HCT116 (cell line): ENCODE measurements at regions not wholly inside any gene's neighbourhood (a gene's known extent, or its start where the extent isn't known, plus 50 kb on each side); places are given as distances from the start of the nearest gene placed in this dataset.

Experiments used
- ATAC-seq: fragments of 200-7000 bp; cut with Tn5 transposase; 2 replicates; pipeline ENCODE4 v1.9.1; 2020; ENCODE audit warnings: mild to moderate bottlenecking, moderate library complexity
- BruUV-seq: library from RNA; stranded (reverse); fragments of 400-500 nt; replicated peaks from 2 replicates; lab custom pipeline; 2021; lab: Mats Ljungman, UMichigan
- CTCF ChIA-PET: fragments of 300-600 bp; sonication (Branson Sonifier 250); formaldehyde crosslinking; loops from one replicate; lab custom pipeline; 2021; ENCODE audit warnings: antibody characterized with exemption; lab: Charles Lee
- POLR2A ChIA-PET: fragments of 300-600, 350-600 bp; sonication (Branson Sonifier 250); formaldehyde crosslinking; loops from one replicate; lab custom pipeline; 2021; ENCODE audit warnings: antibody characterized with exemption; lab: Charles Lee
- RAD21 ChIA-PET, 2 experiments: fragments of 300-600 bp; sonication (Branson Sonifier 250); formaldehyde crosslinking; loops; one replicate each; lab custom pipeline; 2023; ENCODE audit warnings: low total read pairs in 2 of 2; ENCODE audit not compliant: uncharacterized antibody in 2 of 2, unreplicated experiment in 2 of 2, low non-redundant PET in 1 of 2; lab: Charles Lee
- DNase-seq: peaks from one replicate; pipeline ENCODE4 v3.0.0-alpha.2; 2010; ENCODE audit warnings: low read depth, low spot score
- H2AFZ ChIP-seq: fragments of 200-600 bp; shearing (Covaris generic), sonication (generic); 2 replicates; pipeline ENCODE4 v1.6.1; 2017; ENCODE audit warnings: low read depth, mixed run types, mixed read lengths, antibody characterized with exemption, low read length; ENCODE audit not compliant: poor library complexity, severe bottlenecking
- H3K27ac ChIP-seq: 2 replicates; pipeline ENCODE4 v1.5.1; 2012; ENCODE audit warnings: low read depth, low read length
- H3K27me3 ChIP-seq: fragments of 200-600 bp; sonication (generic); 2 replicates; pipeline ENCODE4 v1.6.1; 2016; ENCODE audit warnings: mixed run types, low read length, mixed read lengths; ENCODE audit not compliant: insufficient read depth
- H3K36me3 ChIP-seq, 2 experiments: fragments of 200-500 bp in 1 of 2; fragments of 200-600 bp in 1 of 2; sonication (Bioruptor generic) in 1 of 2; sonication (generic) in 1 of 2; 2 replicates each; pipeline versions ENCODE4 v1.5.1 to v1.6.1; 2014 to 2016; ENCODE audit warnings: low read length in 2 of 2, inconsistent platforms in 1 of 2, mixed read lengths in 1 of 2, mixed run types in 1 of 2; ENCODE audit not compliant: insufficient read depth in 2 of 2, control insufficient read depth in 1 of 2
- H3K4me1 ChIP-seq, 2 experiments: fragments of 200-600 bp in 1 of 2; sonication (generic) in 1 of 2; 2 replicates each; pipeline versions ENCODE4 v1.5.1 to v1.6.1; 2012 to 2017; ENCODE audit warnings: low read length in 2 of 2, inconsistent platforms in 1 of 2, mild to moderate bottlenecking in 1 of 2, mixed read lengths in 1 of 2, mixed run types in 1 of 2, moderate library complexity in 1 of 2; ENCODE audit not compliant: insufficient read depth in 2 of 2, control insufficient read depth in 1 of 2
- H3K4me2 ChIP-seq: fragments of 200-600 bp; sonication (generic); 2 replicates; pipeline ENCODE4 v1.6.1; 2017; ENCODE audit warnings: mixed run types, low read length, mixed read lengths
- H3K4me3 ChIP-seq, 2 experiments: fragments of 200-600 bp in 1 of 2; sonication (generic) in 1 of 2; replicated peaks in 1 of 2; 2 replicates each; pipeline ENCODE4 v1.5.1; 2011 to 2016; ENCODE audit warnings: low read length in 2 of 2, control low read depth in 1 of 2, low read depth in 1 of 2, mild to moderate bottlenecking in 1 of 2, mixed read lengths in 1 of 2, mixed run types in 1 of 2
- H3K79me2 ChIP-seq: fragments of 200-600 bp; sonication (generic); 2 replicates; pipeline ENCODE4 v1.6.1; 2017; ENCODE audit warnings: mild to moderate bottlenecking, mixed run types, low read length, moderate library complexity, mixed read lengths; ENCODE audit not compliant: insufficient read depth
- H3K9ac ChIP-seq: fragments of 200-600 bp; sonication (generic); 2 replicates; pipeline ENCODE4 v1.6.1; 2016; ENCODE audit warnings: low read length, mixed read lengths
- H3K9me2 ChIP-seq: fragments of 200-600 bp; sonication (generic), shearing (Covaris generic); 2 replicates; pipeline ENCODE4 v1.6.1; 2017; ENCODE audit warnings: mixed run types, mild to moderate bottlenecking, moderate library complexity; ENCODE audit not compliant: insufficient read depth
- H3K9me3 ChIP-seq, 2 experiments: fragments of 200-500 bp in 1 of 2; fragments of 200-600 bp in 1 of 2; sonication (Bioruptor generic) in 1 of 2; sonication (generic) in 1 of 2; 2 replicates each; pipeline ENCODE4 v1.6.1; 2014 to 2017; ENCODE audit warnings: low read length in 2 of 2, mixed read lengths in 2 of 2, inconsistent platforms in 1 of 2, low read depth in 1 of 2, mild to moderate bottlenecking in 1 of 2, mixed run types in 1 of 2, moderate library complexity in 1 of 2; ENCODE audit not compliant: control insufficient read depth in 1 of 2, insufficient read depth in 1 of 2
- H4K20me1 ChIP-seq: fragments of 200-600 bp; sonication (generic), shearing (Covaris generic); 2 replicates; pipeline ENCODE4 v1.6.1; 2017; ENCODE audit warnings: mixed run types, mild to moderate bottlenecking, moderate library complexity; ENCODE audit not compliant: insufficient read depth
- CBX3 ChIP-seq: IDR thresholded peaks from 2 replicates; pipeline ENCODE4 v1.6.1; 2012; ENCODE audit warnings: low read depth
- CEBPB ChIP-seq: IDR thresholded peaks from 2 replicates; pipeline ENCODE4 v1.6.1; 2012; ENCODE audit warnings: low read depth
- EGR1 ChIP-seq: IDR thresholded peaks from 2 replicates; pipeline ENCODE4 v1.6.1; 2012; ENCODE audit warnings: low read depth
- EZH2 ChIP-seq: fragments of 200-600 bp; sonication (generic); IDR thresholded peaks from 2 replicates; pipeline ENCODE4 v1.6.1; 2017; ENCODE audit warnings: antibody characterized with exemption, mixed run types
- FOSL1 ChIP-seq: IDR thresholded peaks from 2 replicates; pipeline ENCODE4 v1.6.1; 2012; ENCODE audit warnings: low read depth
- JUND ChIP-seq: IDR thresholded peaks from 2 replicates; pipeline ENCODE4 v1.6.1; 2012
- MAX ChIP-seq: IDR thresholded peaks from 2 replicates; pipeline ENCODE4 v1.6.1; 2012
- RAD21 ChIP-seq: IDR thresholded peaks from 2 replicates; pipeline ENCODE4 v1.6.1; 2012; ENCODE audit warnings: low read depth, mild to moderate bottlenecking
- SIN3A ChIP-seq: IDR thresholded peaks from 2 replicates; pipeline ENCODE4 v1.6.1; 2012; ENCODE audit warnings: low read depth
- SRF ChIP-seq: IDR thresholded peaks from 2 replicates; pipeline ENCODE4 v1.6.1; 2012; ENCODE audit warnings: low read depth
- TCF7L2 ChIP-seq: IDR thresholded peaks from 2 replicates; pipeline ENCODE4 v1.7.0; 2011; ENCODE audit warnings: borderline replicate concordance, inconsistent platforms; ENCODE audit not compliant: insufficient read depth, insufficient read length; ENCODE audit errors: extremely low read depth
- ZNF274 ChIP-seq: fragments of 200-500 bp; sonication (Bioruptor generic); IDR thresholded peaks from 2 replicates; pipeline ENCODE4 v1.6.1; 2014; ENCODE audit warnings: mild to moderate bottlenecking, low read depth, low read length, inconsistent platforms
- intact Hi-C: fragments of 100-400 bp; cut with micrococcal nuclease; formaldehyde crosslinking; loops from 2 replicates; pipeline ENCODE4 v1.10.0; 2022

- ChIA-PET RAD21 (no interaction called here), CTCF (no interaction called here), POLR2A (no interaction called here)
- intact Hi-C loops = no loop called here
- peaks cover 3 to 29% of the 10 kb centered on the region in 2 experiments; a peak in 2 of 4 replicates for H3K9me3 ChIP-seq
- DNase-seq = no peak
- no peak overlapping the region for H3K27ac ChIP-seq
- ATAC-seq = no peak
- no peaks in the 10 kb centered on the region for H3K27me3 ChIP-seq
- H3K36me3 ChIP-seq = no peaks in the 10 kb centered on the region
- H3K9me2 ChIP-seq = no peaks in the 10 kb centered on the region
- no peaks in the 10 kb centered on the region for H3K4me1 ChIP-seq
- H2AFZ ChIP-seq = no peak overlapping the region
- no peaks in the 10 kb centered on the region for H3K79me2 ChIP-seq
- no TSS peak for BruUV-seq
- H3K4me3 ChIP-seq = no peak overlapping the region
- no peak overlapping the region for H3K9ac ChIP-seq
- H4K20me1 ChIP-seq = no peaks in the 10 kb centered on the region
- TF ChIP-seq CBX3 (no peak), JUND (no peak), RAD21 (no peak), ZNF274 (no peak), SIN3A (no peak), EZH2 (no peak), CEBPB (no peak), EGR1 (no peak), MAX (no peak), TCF7L2 (no peak), SRF (no peak)
- TF ChIP-seq, all 23 proteins: peak for 0
- no peak overlapping the region for H3K4me2 ChIP-seq
Measured at GRCh38 chr5:18181575-18181974, 547.3 kb downstream of the TAF11L14 start.

- Histone ChIP-seq H3K9me3 (peaks cover 10 to 18% of the 10 kb centered on the region in 2 experiments; a peak in 3 of 4 replicates), H3K27me3 (no peaks in the 10 kb centered on the region), H3K9me2 (no peaks in the 10 kb centered on the region), H4K20me1 (no peaks in the 10 kb centered on the region), H3K79me2 (no peaks in the 10 kb centered on the region), H3K27ac (no peak overlapping the region), H3K4me2 (no peak overlapping the region), H3K4me3 (no peak overlapping the region), H3K36me3 (no peaks in the 10 kb centered on the region), H3K9ac (no peak overlapping the region), H3K4me1 (no peaks in the 10 kb centered on the region), H2AFZ (no peak overlapping the region)
- intact Hi-C loops = no loop called here
- no peak for ATAC-seq
- TF ChIP-seq FOSL1 (no peak), SIN3A (no peak), EGR1 (no peak), EZH2 (no peak)
- ChIA-PET POLR2A (no interaction called here), CTCF (no interaction called here), RAD21 (no interaction called here)
- no TSS peak for BruUV-seq
- DNase-seq = no peak
Measured at GRCh38 chr5:18195910-18196309, 561.6 kb downstream of the TAF11L14 start.
